Activated CD8-positive, alpha-beta T cell treated with anti-CD3 and anti-CD28 coated beads for 36 hours (primary cell): ENCODE measurements at regions not wholly inside any gene's neighbourhood (a gene's known extent, or its start where the extent isn't known, plus 50 kb on each side); places are given as distances from the start of the nearest gene placed in this dataset.
"Not testable (repeated sequence)": the region's sequence is repeated elsewhere in the genome, so short reads cannot be mapped to it uniquely, and the experiment has no call there.

Experiments
- ATAC-seq: fragments of 200-7000 bp; cut with Tn5 transposase; one replicate; pipeline ENCODE4 v1.10.0; 2021; ENCODE audit warnings: mild to moderate bottlenecking, moderate library complexity
- CTCF ChIA-PET: fragments of 350-600 bp; sonication (Branson Sonifier 250); formaldehyde crosslinking; loops from one replicate; lab custom pipeline; 2021; ENCODE audit warnings: antibody characterized with exemption; lab: Charles Lee
- POLR2A ChIA-PET: fragments of 350-600 bp; sonication (Branson Sonifier 250); formaldehyde crosslinking; loops from one replicate; lab custom pipeline; 2021; ENCODE audit warnings: antibody characterized with exemption; lab: Charles Lee
- DNase-seq: peaks from one replicate; pipeline ENCODE4 v3.0.0-alpha.2; 2020
- H3K27ac Mint-ChIP-seq: one replicate; pipeline ENCODE4 v1.8.0; 2021; ENCODE audit warnings: mild to moderate bottlenecking, mixed read lengths
- H3K27me3 Mint-ChIP-seq: one replicate; pipeline ENCODE4 v1.8.0; 2021; ENCODE audit warnings: mixed read lengths
- H3K36me3 Mint-ChIP-seq: one replicate; pipeline ENCODE4 v1.8.0; 2021; ENCODE audit warnings: low read depth, mixed read lengths
- H3K4me1 Mint-ChIP-seq: one replicate; pipeline ENCODE4 v1.8.0; 2021; ENCODE audit warnings: low read depth, mixed read lengths
- H3K4me3 Mint-ChIP-seq: one replicate; pipeline ENCODE4 v1.8.0; 2021; ENCODE audit warnings: mild to moderate bottlenecking, moderate library complexity, mixed read lengths
- H3K9me3 Mint-ChIP-seq: one replicate; pipeline ENCODE4 v1.8.0; 2021; ENCODE audit warnings: mixed read lengths
- intact Hi-C: fragments of 100-400 bp; cut with micrococcal nuclease; formaldehyde crosslinking; loops from one replicate; pipeline ENCODE4 v1.10.0; 2022
- TF ChIP-seq, protein P1 (sequence below): fragments of 200-600 bp; IDR thresholded peaks from one replicate; pipeline ENCODE4 v1.8.0; 2022; ENCODE audit warnings: antibody characterized with exemption, mild to moderate bottlenecking

DNA sequence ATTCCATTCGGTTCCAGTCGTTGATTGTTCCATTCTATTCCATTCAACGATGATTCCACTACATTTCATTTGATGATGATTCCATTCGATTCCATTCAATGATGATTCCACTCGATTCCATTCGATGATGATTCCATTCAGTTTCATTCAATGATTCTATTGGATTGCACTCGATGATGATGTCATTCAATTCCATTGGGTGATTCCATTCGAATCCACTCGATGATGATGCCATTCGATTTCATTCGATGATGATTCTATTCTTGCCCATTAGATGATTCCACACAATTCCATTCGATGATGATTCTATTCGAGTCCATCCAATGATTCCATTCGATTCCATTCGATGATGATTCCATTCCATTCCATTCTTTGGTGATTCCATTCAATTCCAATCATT lies 1283.7 kb downstream of the TP53TG3F start:
- TF ChIP-seq, protein P1, sequence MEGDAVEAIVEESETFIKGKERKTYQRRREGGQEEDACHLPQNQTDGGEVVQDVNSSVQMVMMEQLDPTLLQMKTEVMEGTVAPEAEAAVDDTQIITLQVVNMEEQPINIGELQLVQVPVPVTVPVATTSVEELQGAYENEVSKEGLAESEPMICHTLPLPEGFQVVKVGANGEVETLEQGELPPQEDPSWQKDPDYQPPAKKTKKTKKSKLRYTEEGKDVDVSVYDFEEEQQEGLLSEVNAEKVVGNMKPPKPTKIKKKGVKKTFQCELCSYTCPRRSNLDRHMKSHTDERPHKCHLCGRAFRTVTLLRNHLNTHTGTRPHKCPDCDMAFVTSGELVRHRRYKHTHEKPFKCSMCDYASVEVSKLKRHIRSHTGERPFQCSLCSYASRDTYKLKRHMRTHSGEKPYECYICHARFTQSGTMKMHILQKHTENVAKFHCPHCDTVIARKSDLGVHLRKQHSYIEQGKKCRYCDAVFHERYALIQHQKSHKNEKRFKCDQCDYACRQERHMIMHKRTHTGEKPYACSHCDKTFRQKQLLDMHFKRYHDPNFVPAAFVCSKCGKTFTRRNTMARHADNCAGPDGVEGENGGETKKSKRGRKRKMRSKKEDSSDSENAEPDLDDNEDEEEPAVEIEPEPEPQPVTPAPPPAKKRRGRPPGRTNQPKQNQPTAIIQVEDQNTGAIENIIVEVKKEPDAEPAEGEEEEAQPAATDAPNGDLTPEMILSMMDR, result no peak
- Mint-ChIP-seq H3K4me1 (no peaks in the 10 kb centered on the region), H3K27me3 (no peaks in the 10 kb centered on the region)

DNA sequence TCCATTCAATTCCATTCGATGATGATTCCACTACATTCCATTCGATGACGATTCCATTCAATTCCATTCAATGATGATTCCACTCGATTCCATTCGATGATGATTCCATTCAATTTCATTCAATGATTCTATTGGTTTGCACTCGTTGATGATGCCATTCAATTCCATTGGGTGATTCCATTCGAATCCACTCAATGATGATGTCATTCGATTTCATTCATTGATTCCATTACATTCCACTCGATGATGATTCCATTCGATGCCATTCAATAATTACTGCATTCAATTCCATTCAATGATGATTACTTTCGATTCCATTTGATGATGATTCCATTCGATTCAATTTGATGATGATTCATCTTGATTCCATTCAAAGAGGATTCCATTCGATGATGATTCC lies 1299.4 kb downstream of the TP53TG3F start:
- intact Hi-C loops, result no loop called here
- DNase-seq (no peak), ATAC-seq (no peak)
- H3K9me3 Mint-ChIP-seq, result peaks cover 74% of the 10 kb centered on the region
- ChIA-PET CTCF (no interaction called here), POLR2A (no interaction called here)
- H3K27ac Mint-ChIP-seq, result no peak overlapping the region
- peaks cover 44% of the 10 kb centered on the region for H3K36me3 Mint-ChIP-seq
- no peaks in the 10 kb centered on the region for H3K27me3 Mint-ChIP-seq
- TF ChIP-seq, protein P1, result no peak
- H3K4me1 Mint-ChIP-seq, result no peaks in the 10 kb centered on the region
- no peak overlapping the region for H3K4me3 Mint-ChIP-seq

More for the DNA sequence above, 1283.7 kb downstream of the TP53TG3F start:
- ChIA-PET POLR2A (no interaction called here), CTCF (no interaction called here)
- intact Hi-C loops, result no loop called here
- Mint-ChIP-seq H3K4me3 (no peak overlapping the region), H3K36me3 (peaks cover 22% of the 10 kb centered on the region), H3K9me3 (peaks cover 39% of the 10 kb centered on the region), H3K27ac (no peak overlapping the region)
- DNase-seq (no peak), ATAC-seq (no peak)

DNA sequence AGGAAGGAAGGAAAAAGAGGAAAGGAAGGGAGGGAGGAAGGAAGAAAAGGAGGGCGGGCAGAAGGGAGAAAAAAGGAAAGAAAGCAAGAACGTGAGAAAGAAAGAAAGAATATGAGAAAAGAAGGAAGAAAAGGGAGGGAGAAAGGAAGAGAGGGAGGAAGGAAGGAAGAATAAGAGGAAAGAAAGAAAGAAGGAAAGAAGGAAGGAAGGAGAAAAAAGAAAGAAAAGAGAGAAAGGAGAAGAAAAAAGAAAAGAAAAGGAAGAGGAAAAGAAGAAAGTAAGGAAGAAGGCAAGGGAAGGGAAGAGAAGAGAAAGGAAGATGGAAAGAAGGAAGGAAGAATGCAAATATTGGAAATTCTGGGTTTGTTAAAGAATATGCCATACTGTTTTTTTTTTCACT lies 1332.4 kb downstream of the TP53TG3F start:
- ATAC-seq, result not testable (repeated sequence)

DNA sequence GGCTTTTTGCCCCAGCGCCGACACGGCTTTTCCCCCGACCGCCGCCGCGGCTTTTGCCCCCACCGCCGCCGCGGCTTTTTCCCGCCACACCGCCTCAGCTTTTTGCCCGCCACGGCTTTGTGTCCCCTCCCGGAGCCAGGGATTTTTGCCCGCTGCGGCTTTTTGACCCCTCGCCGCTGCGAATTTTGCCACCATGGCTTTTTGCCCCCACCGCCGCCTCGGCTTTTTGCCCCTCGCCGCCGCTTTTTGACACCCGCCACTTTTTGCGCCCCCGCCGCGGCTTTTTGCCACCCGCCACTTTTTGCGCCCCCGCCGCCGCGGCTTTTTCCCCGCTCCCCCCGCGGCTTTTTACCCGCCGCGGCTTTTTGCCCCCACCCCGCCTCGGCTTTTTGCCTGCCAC lies 1342.5 kb downstream of the TP53TG3F start:
- H3K27me3 Mint-ChIP-seq, result no peaks in the 10 kb centered on the region
- H3K9me3 Mint-ChIP-seq, result peaks cover 18% of the 10 kb centered on the region
- ATAC-seq, result no peak
- TF ChIP-seq, protein P1, result no peak
- no peak overlapping the region for H3K4me3 Mint-ChIP-seq
- intact Hi-C loops, result no loop called here
- ChIA-PET CTCF (no interaction called here), POLR2A (no interaction called here)
- H3K36me3 Mint-ChIP-seq, result no peaks in the 10 kb centered on the region
- H3K4me1 Mint-ChIP-seq, result no peaks in the 10 kb centered on the region
- DNase-seq, result no peak
- H3K27ac Mint-ChIP-seq, result no peak overlapping the region

More for the DNA sequence above, 1332.4 kb downstream of the TP53TG3F start:
- H3K27me3 Mint-ChIP-seq, CTCF ChIA-PET, H3K4me3 Mint-ChIP-seq, DNase-seq, POLR2A ChIA-PET, H3K27ac Mint-ChIP-seq, H3K36me3 Mint-ChIP-seq, intact Hi-C loops, H3K4me1 Mint-ChIP-seq: not testable (repeated sequence)
- TF ChIP-seq, protein P1, result peak; percentile 7
- peaks cover 28% of the 10 kb centered on the region for H3K9me3 Mint-ChIP-seq

DNA sequence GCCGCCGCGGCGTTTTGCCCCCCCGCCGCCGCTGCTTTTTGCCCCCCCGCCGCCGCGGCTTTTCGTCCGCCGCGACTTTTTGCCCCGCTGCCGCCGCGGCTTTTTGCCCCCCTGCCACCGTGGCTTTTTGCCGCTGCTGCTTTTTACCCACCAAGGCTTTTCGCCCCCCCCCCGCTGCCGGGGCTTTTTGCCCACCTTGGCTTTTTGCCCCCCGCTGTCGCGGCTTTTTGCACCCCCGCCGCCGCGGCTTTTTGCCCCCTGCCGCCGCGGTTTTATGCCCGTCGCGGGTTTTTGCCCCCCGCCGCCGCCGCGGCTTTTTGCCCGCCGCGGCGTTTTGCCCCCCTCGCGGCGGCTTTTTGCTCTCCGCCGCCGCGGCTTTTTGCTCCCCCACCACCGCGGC lies 1343.0 kb downstream of the TP53TG3F start:
- Mint-ChIP-seq H3K36me3 (no peaks in the 10 kb centered on the region), H3K27me3 (no peaks in the 10 kb centered on the region), H3K4me1 (no peaks in the 10 kb centered on the region), H3K9me3 (peaks cover 16% of the 10 kb centered on the region), H3K27ac (no peak overlapping the region), H3K4me3 (no peak overlapping the region)
- no peak for ATAC-seq
- ChIA-PET POLR2A (no interaction called here), CTCF (no interaction called here)
- no peak for DNase-seq
- intact Hi-C loops, result no loop called here
- TF ChIP-seq, protein P1, result no peak
